Naive thymus-derived CD4-positive, alpha-beta T cell (primary cell): ENCODE measurements at regions not wholly inside any gene's neighbourhood (a gene's known extent, or its start where the extent isn't known, plus 50 kb on each side); places are given as distances from the start of the nearest gene placed in this dataset.

Experiments
- ATAC-seq: fragments of 150-1000 bp; cut with Tn5 transposase; 2 replicates; pipeline ENCODE4 v1.10.0; 2021; ENCODE audit warnings: mild to moderate bottlenecking, moderate library complexity
- CTCF ChIA-PET: fragments of 350-600 bp; sonication (Branson Sonifier 250); formaldehyde crosslinking; loops from one replicate; lab custom pipeline; 2021; ENCODE audit warnings: antibody characterized with exemption; lab: Charles Lee
- POLR2A ChIA-PET: fragments of 350-600 bp; sonication (Branson Sonifier 250); formaldehyde crosslinking; loops from one replicate; lab custom pipeline; 2021; ENCODE audit warnings: antibody characterized with exemption, inconsistent platforms; lab: Charles Lee
- DNase-seq, 9 donors: peaks; one replicate each; pipeline versions ENCODE4 v3.0.0 to v3.0.0-alpha.2; 2020 to 2022; ENCODE audit warnings: mixed read lengths in 1 of 9
- H3K27ac ChIP-seq: one replicate; pipeline ENCODE4 v1.7.0; 2013; ENCODE audit warnings: mild to moderate bottlenecking, low read depth, low read length, moderate library complexity
- H3K27me3 ChIP-seq, 2 donors: one replicate each; pipeline ENCODE4 v1.7.0; 2013; ENCODE audit warnings: low read length in 2 of 2, mild to moderate bottlenecking in 2 of 2, moderate library complexity in 2 of 2; ENCODE audit not compliant: control insufficient read depth in 2 of 2, insufficient read depth in 2 of 2
- H3K36me3 ChIP-seq, 3 experiments: 1 replicate in 2 of 3; 2 replicates in 1 of 3; pipeline ENCODE4 v1.7.0; 2013; ENCODE audit warnings: low read length in 3 of 3, mild to moderate bottlenecking in 3 of 3, moderate library complexity in 1 of 3; ENCODE audit not compliant: insufficient read depth in 3 of 3, control insufficient read depth in 2 of 3
- H3K4me1 ChIP-seq, 2 donors: one replicate each; pipeline ENCODE4 v1.7.0; 2013; ENCODE audit warnings: low read length in 2 of 2, mild to moderate bottlenecking in 2 of 2, moderate library complexity in 1 of 2; ENCODE audit not compliant: control insufficient read depth in 2 of 2, insufficient read depth in 2 of 2
- H3K4me3 ChIP-seq: 2 replicates; pipeline ENCODE4 v1.7.0; 2013; ENCODE audit warnings: mild to moderate bottlenecking, low read length
- H3K9me3 ChIP-seq, 3 experiments: 1 replicate in 2 of 3; 2 replicates in 1 of 3; pipeline ENCODE4 v1.7.0; 2013; ENCODE audit warnings: low read length in 3 of 3; ENCODE audit not compliant: control insufficient read depth in 2 of 3
- H3K27ac Mint-ChIP-seq, 9 donors: one replicate each; pipeline ENCODE4 v1.8.0; 2020 to 2022; ENCODE audit warnings: mixed read lengths in 9 of 9, mild to moderate bottlenecking in 8 of 9, moderate library complexity in 5 of 9, inconsistent platforms in 2 of 9
- H3K27me3 Mint-ChIP-seq, 5 donors: one replicate each; pipeline ENCODE4 v1.8.0; 2021 to 2022; ENCODE audit warnings: mixed read lengths in 5 of 5, mild to moderate bottlenecking in 1 of 5
- H3K36me3 Mint-ChIP-seq, 5 donors: one replicate each; pipeline ENCODE4 v1.8.0; 2020 to 2022; ENCODE audit warnings: mixed read lengths in 5 of 5, mild to moderate bottlenecking in 3 of 5, inconsistent platforms in 1 of 5
- H3K4me1 Mint-ChIP-seq, 7 donors: one replicate each; pipeline ENCODE4 v1.8.0; 2020 to 2022; ENCODE audit warnings: mixed read lengths in 7 of 7, mild to moderate bottlenecking in 3 of 7, inconsistent platforms in 1 of 7
- H3K4me3 Mint-ChIP-seq, 10 donors: one replicate each; pipeline ENCODE4 v1.8.0; 2020 to 2022; ENCODE audit warnings: mild to moderate bottlenecking in 10 of 10, mixed read lengths in 10 of 10, moderate library complexity in 6 of 10, inconsistent platforms in 2 of 10
- H3K9me3 Mint-ChIP-seq, 11 donors: one replicate each; pipeline ENCODE4 v1.8.0; 2020 to 2022; ENCODE audit warnings: mixed read lengths in 11 of 11, mild to moderate bottlenecking in 4 of 11, inconsistent platforms in 1 of 11, moderate library complexity in 1 of 11
- intact Hi-C, 2 donors: fragments of 100-400 bp; cut with micrococcal nuclease; formaldehyde crosslinking; loops; one replicate each; pipeline ENCODE4 v1.15.1; 2023

DNA sequence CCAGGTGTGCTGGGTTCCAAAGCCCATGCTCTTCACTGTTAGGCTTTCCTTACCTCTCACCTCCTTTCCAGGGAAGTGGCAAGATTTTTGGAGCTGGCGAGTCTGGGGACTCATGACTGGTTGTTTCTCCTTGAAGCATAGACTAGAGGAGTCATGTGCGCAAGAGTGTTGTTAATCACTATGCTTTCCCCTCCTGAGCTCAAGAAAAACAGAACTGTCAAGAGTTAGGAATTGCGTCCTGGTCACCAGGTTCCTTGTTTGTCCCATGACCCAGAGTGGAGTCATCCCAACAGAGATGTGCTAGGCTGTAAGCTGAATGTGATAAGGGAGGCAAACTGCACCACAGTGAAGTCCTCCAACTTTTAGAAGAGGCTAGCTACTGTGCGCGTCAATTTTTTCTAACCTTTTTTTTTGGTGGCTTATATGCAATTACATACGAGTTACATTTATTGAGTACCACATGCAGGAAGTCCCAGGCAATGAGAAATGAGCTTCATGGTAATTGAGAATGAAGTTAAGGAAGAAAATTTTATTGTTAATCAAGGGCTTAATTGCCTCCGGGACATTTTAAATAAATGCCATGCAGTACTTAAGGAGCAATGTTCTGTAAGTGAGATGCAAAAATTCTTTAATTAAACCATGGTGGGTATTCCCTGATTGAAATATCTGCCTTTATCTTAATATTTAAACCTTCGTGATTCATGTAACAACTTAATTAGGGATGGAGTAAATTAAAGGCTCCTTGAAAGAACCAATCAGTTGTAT is 233.9 kb downstream of the ZIC5 start:
- Histone ChIP-seq H3K27me3 (no peaks in the 10 kb centered on the region), H3K9me3 (no peaks in the 10 kb centered on the region), H3K4me1 (no peaks in the 10 kb centered on the region), H3K27ac (no peak overlapping the region), H3K36me3 (no peaks in the 10 kb centered on the region), H3K4me3 (no peak overlapping the region)
- ChIA-PET CTCF (interaction anchor here (0.5 to 1.4 kb wide), 3 partner anchors 41 to 179 kb away, joined by 3 to 5 read pairs (median 4); no protein-coding TSS in a partner anchor), POLR2A (no interaction called here)
- ATAC-seq: no peak
- no peaks in the 10 kb centered on the region for H3K9me3 Mint-ChIP-seq
- intact Hi-C loops: no loop called here
- DNase-seq: no peak
- H3K27ac Mint-ChIP-seq: no peak overlapping the region
- peaks cover 0 to 10% (median 0%) of the 10 kb centered on the region in 5 donors for H3K27me3 Mint-ChIP-seq
- peaks cover 0 to 15% (median 4%) of the 10 kb centered on the region in 7 donors for H3K4me1 Mint-ChIP-seq
- H3K36me3 Mint-ChIP-seq: no peaks in the 10 kb centered on the region
- no peak overlapping the region for H3K4me3 Mint-ChIP-seq

DNA sequence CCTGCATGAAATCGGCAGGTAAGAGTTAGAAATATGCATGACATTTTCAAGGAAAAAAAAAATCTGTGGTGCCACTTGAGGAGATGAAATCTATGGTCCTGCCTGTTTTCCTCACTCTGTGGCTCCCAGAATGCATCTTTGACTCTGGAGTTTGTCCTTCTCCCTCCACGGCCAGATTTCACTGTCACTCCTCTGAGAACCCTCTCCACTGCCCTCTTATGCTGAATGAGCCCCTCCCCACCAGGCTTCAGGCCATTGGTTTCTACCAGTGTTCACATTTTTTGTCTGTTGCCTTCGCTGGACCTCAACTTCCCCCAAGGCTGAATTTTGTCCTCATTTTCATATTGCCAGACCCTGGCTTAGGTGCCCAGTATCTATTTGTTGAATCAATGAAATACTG is 235.0 kb downstream of the ZIC5 start:
- Histone ChIP-seq H3K9me3 (no peaks in the 10 kb centered on the region), H3K27me3 (no peaks in the 10 kb centered on the region), H3K27ac (no peak overlapping the region), H3K4me3 (no peak overlapping the region), H3K4me1 (no peaks in the 10 kb centered on the region), H3K36me3 (no peaks in the 10 kb centered on the region)
- Mint-ChIP-seq H3K9me3 (no peaks in the 10 kb centered on the region), H3K27me3 (peaks cover 0 to 10% (median 0%) of the 10 kb centered on the region in 5 donors), H3K36me3 (peaks cover 0 to 4% (median 0%) of the 10 kb centered on the region in 5 donors), H3K27ac (no peak overlapping the region), H3K4me1 (peaks cover 0 to 15% (median 4%) of the 10 kb centered on the region in 7 donors), H3K4me3 (no peak overlapping the region)
- ChIA-PET CTCF (no interaction called here), POLR2A (interaction anchor here (0.6 kb wide), 1 partner anchor 179 kb away, joined by 3 read pairs; no protein-coding TSS in a partner anchor)
- DNase-seq: no peak
- intact Hi-C loops: no loop called here
- no peak for ATAC-seq

DNA sequence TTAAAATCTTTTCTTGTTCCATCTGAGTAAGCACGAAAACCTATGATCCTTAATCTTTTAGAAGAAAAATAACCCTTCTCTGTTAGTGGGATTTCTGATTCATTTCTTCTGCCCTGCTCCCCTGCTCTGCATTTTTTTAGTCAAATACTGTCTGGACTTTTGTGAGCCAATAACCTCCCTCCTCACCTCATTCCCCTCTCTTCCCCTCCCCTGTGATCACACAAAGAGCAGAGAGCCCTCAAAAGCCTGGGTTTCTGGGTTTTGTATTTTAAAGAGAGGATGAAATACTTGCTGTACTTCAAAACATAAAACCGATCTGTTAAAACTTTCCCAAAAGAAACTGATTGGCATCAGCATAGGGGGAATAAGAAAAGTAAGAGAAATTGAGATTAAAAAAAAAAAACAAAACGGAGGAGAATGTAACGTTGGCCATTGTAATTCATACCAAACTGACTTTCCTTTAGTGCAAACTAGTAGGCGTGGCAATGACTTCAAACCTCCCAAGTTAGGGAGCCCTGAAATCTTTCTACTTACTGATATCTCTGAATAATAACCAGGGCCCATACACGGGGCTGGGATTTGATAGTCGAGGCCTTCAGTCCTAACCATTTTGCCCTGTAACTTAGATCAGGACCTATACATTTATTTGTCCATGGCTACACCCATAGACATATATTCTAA is 232.9 kb downstream of the TM9SF2 start:
- Histone ChIP-seq H3K36me3 (no peaks in the 10 kb centered on the region), H3K4me1 (no peaks in the 10 kb centered on the region), H3K27ac (no peak overlapping the region), H3K9me3 (no peaks in the 10 kb centered on the region), H3K4me3 (no peak overlapping the region), H3K27me3 (no peaks in the 10 kb centered on the region)
- CTCF ChIA-PET: no interaction called here
- H3K4me3 Mint-ChIP-seq: no peak overlapping the region
- peaks cover 0 to 15% (median 4%) of the 10 kb centered on the region in 7 donors for H3K4me1 Mint-ChIP-seq
- no peak overlapping the region for H3K27ac Mint-ChIP-seq
- ATAC-seq (no peak), DNase-seq (no peak)
- intact Hi-C loops: no loop called here
- H3K9me3 Mint-ChIP-seq: no peaks in the 10 kb centered on the region
- peaks cover 0 to 10% (median 0%) of the 10 kb centered on the region in 5 donors for H3K27me3 Mint-ChIP-seq
- POLR2A ChIA-PET: no interaction called here
- peaks cover 0 to 14% (median 0%) of the 10 kb centered on the region in 5 donors for H3K36me3 Mint-ChIP-seq

- CTCF ChIA-PET: no interaction called here
- no peak for ATAC-seq
- Histone ChIP-seq H3K9me3 (no peaks in the 10 kb centered on the region), H3K27ac (no peak overlapping the region), H3K4me3 (no peak overlapping the region), H3K36me3 (no peaks in the 10 kb centered on the region), H3K27me3 (no peaks in the 10 kb centered on the region), H3K4me1 (no peaks in the 10 kb centered on the region)
- intact Hi-C loops: no loop called here
- no peak for DNase-seq
- H3K9me3 Mint-ChIP-seq: no peaks in the 10 kb centered on the region
- H3K4me1 Mint-ChIP-seq: peaks cover 0 to 7% (median under 1%) of the 10 kb centered on the region in 7 donors
- H3K36me3 Mint-ChIP-seq: peaks cover 0 to 15% (median 0%) of the 10 kb centered on the region in 5 donors
- peaks cover 0 to 6% (median 0%) of the 10 kb centered on the region in 5 donors for H3K27me3 Mint-ChIP-seq
- H3K4me3 Mint-ChIP-seq: no peak overlapping the region
- no peak overlapping the region for H3K27ac Mint-ChIP-seq
- POLR2A ChIA-PET: no interaction called here
Measured at GRCh38 chr13:99733346-99733745, 232.1 kb downstream of the TM9SF2 start.

- Mint-ChIP-seq H3K27ac (peak overlapping the region in 3 of 9 donors; percentile 3 to 45 (median 30)), H3K27me3 (peaks cover 0 to 4% (median 0%) of the 10 kb centered on the region in 5 donors), H3K9me3 (no peaks in the 10 kb centered on the region), H3K4me1 (peaks cover 0 to 5% (median 0%) of the 10 kb centered on the region in 7 donors), H3K36me3 (peaks cover 0 to 20% (median 5%) of the 10 kb centered on the region in 5 donors), H3K4me3 (no peak overlapping the region)
- no peaks in the 10 kb centered on the region for H3K9me3 ChIP-seq
- ChIA-PET CTCF (interaction anchor here (0.6 kb wide), 1 partner anchor 58 kb away, joined by 3 read pairs; no protein-coding TSS in a partner anchor), POLR2A (no interaction called here)
- H3K36me3 ChIP-seq: no peaks in the 10 kb centered on the region
- H3K4me3 ChIP-seq: no peak overlapping the region
- no peak overlapping the region for H3K27ac ChIP-seq
- ATAC-seq: no peak
- intact Hi-C loops: no loop called here
- H3K4me1 ChIP-seq: no peaks in the 10 kb centered on the region
- H3K27me3 ChIP-seq: no peaks in the 10 kb centered on the region
- DNase-seq: no peak
Measured at GRCh38 chr13:99731747-99732146, 230.5 kb downstream of the TM9SF2 start.

- no peak overlapping the region for H3K27ac Mint-ChIP-seq
- peaks cover 0 to 20% (median 5%) of the 10 kb centered on the region in 5 donors for H3K36me3 Mint-ChIP-seq
Measured at GRCh38 chr13:99730403-99730802, 229.1 kb downstream of the TM9SF2 start.

More at GRCh38 chr13:99730403-99730802, 229.1 kb downstream of the TM9SF2 start:
- Histone ChIP-seq H3K4me1 (no peaks in the 10 kb centered on the region), H3K9me3 (no peaks in the 10 kb centered on the region), H3K27me3 (no peaks in the 10 kb centered on the region), H3K36me3 (no peaks in the 10 kb centered on the region), H3K27ac (no peak overlapping the region), H3K4me3 (no peak overlapping the region)
- ChIA-PET CTCF (no interaction called here), POLR2A (no interaction called here)
- Mint-ChIP-seq H3K4me1 (peaks cover 0 to 5% (median 0%) of the 10 kb centered on the region in 7 donors), H3K4me3 (no peak overlapping the region), H3K27me3 (no peaks in the 10 kb centered on the region), H3K9me3 (no peaks in the 10 kb centered on the region)
- no peak for DNase-seq
- ATAC-seq: no peak
- intact Hi-C loops: no loop called here
